Mesenchymal stem cell (in vitro differentiated cells and primary cell): ENCODE measurements at regions not wholly inside any gene's neighbourhood (a gene's known extent, or its start where the extent isn't known, plus 50 kb on each side); places are given as distances from the start of the nearest gene placed in this dataset.

Experiments used
- DNase-seq: peaks from one replicate; pipeline ENCODE4 v3.0.0-alpha.2; 2013
- H2AFZ ChIP-seq: one replicate; pipeline ENCODE4 v1.6.1; 2013; ENCODE audit warnings: low read depth, mild to moderate bottlenecking, control low read depth, inconsistent platforms, low read length, moderate library complexity
- H2AK5ac ChIP-seq: 2 replicates; pipeline ENCODE4 v1.6.1; 2013; ENCODE audit warnings: low read length, moderate library complexity, mild to moderate bottlenecking, inconsistent platforms; ENCODE audit not compliant: severe bottlenecking
- H2BK120ac ChIP-seq: one replicate; pipeline ENCODE4 v1.6.1; 2013; ENCODE audit warnings: low read depth, mild to moderate bottlenecking, inconsistent platforms, low read length, moderate library complexity
- H2BK12ac ChIP-seq, 2 experiments: one replicate each; pipeline ENCODE4 v1.6.1; 2013; ENCODE audit warnings: inconsistent platforms in 2 of 2, low read length in 2 of 2, mild to moderate bottlenecking in 2 of 2, moderate library complexity in 2 of 2, control low read depth in 1 of 2
- H2BK15ac ChIP-seq: one replicate; pipeline ENCODE4 v1.6.1; 2013; ENCODE audit warnings: mild to moderate bottlenecking, low read depth, inconsistent platforms; ENCODE audit not compliant: poor library complexity, severe bottlenecking
- H2BK5ac ChIP-seq: 2 replicates; pipeline ENCODE4 v1.6.1; 2013; ENCODE audit warnings: low read depth, mild to moderate bottlenecking, low read length, control low read depth, inconsistent platforms; ENCODE audit not compliant: poor library complexity, severe bottlenecking
- H3K14ac ChIP-seq, 2 experiments: one replicate each; pipeline ENCODE4 v1.6.1; 2013; ENCODE audit warnings: inconsistent platforms in 2 of 2, low read length in 2 of 2, control low read depth in 1 of 2, mild to moderate bottlenecking in 1 of 2, moderate library complexity in 1 of 2
- H3K18ac ChIP-seq, 2 experiments: one replicate each; pipeline ENCODE4 v1.6.1; 2013; ENCODE audit warnings: inconsistent platforms in 2 of 2, low read length in 2 of 2, control low read depth in 1 of 2, low read depth in 1 of 2, mild to moderate bottlenecking in 1 of 2
- H3K23ac ChIP-seq, 2 experiments: one replicate each; pipeline ENCODE4 v1.6.1; 2013; ENCODE audit warnings: inconsistent platforms in 2 of 2, low read length in 2 of 2, mild to moderate bottlenecking in 2 of 2, moderate library complexity in 2 of 2, control low read depth in 1 of 2
- H3K27ac ChIP-seq: 2 replicates; pipeline ENCODE4 v1.5.1; 2013; ENCODE audit warnings: mild to moderate bottlenecking, moderate library complexity, low read length, control low read depth, inconsistent platforms; ENCODE audit not compliant: poor library complexity, severe bottlenecking
- H3K27me3 ChIP-seq, 2 experiments: 2 replicates each; pipeline versions ENCODE4 v1.6.1 to v1.7.0; 2013; ENCODE audit warnings: low read length in 2 of 2, mild to moderate bottlenecking in 2 of 2, moderate library complexity in 2 of 2, control low read depth in 1 of 2, inconsistent platforms in 1 of 2; ENCODE audit not compliant: control insufficient read depth in 1 of 2, insufficient read depth in 1 of 2
- H3K36me3 ChIP-seq, 2 experiments: 2 replicates each; pipeline versions ENCODE4 v1.6.1 to v1.7.0; 2013; ENCODE audit warnings: low read length in 2 of 2, control low read depth in 1 of 2, inconsistent platforms in 1 of 2, low read depth in 1 of 2, mild to moderate bottlenecking in 1 of 2; ENCODE audit not compliant: insufficient read depth in 2 of 2, control insufficient read depth in 1 of 2
- H3K4ac ChIP-seq, 2 experiments: one replicate each; pipeline ENCODE4 v1.6.1; 2013; ENCODE audit warnings: inconsistent platforms in 2 of 2, low read length in 2 of 2, mild to moderate bottlenecking in 2 of 2, moderate library complexity in 2 of 2, control low read depth in 1 of 2, low read depth in 1 of 2
- H3K4me1 ChIP-seq: 2 replicates; pipeline ENCODE4 v1.6.1; 2013; ENCODE audit warnings: low read depth, low read length, control low read depth; ENCODE audit not compliant: control insufficient read depth, insufficient read depth
- H3K4me2 ChIP-seq: 2 replicates; pipeline ENCODE4 v1.6.1; 2013; ENCODE audit warnings: low read length, mild to moderate bottlenecking, inconsistent platforms; ENCODE audit not compliant: poor library complexity, severe bottlenecking
- H3K4me3 ChIP-seq, 2 experiments: 2 replicates each; pipeline versions ENCODE4 v1.5.1 to v1.7.0; 2013; ENCODE audit warnings: low read length in 2 of 2, mild to moderate bottlenecking in 2 of 2, control low read depth in 1 of 2, low read depth in 1 of 2; ENCODE audit not compliant: insufficient read depth in 1 of 2
- H3K79me1 ChIP-seq: replicated peaks from 2 replicates; pipeline ENCODE4 v1.6.1; 2013; ENCODE audit warnings: mild to moderate bottlenecking, control low read depth, low read length, inconsistent platforms; ENCODE audit not compliant: poor library complexity, severe bottlenecking
- H3K9ac ChIP-seq: 2 replicates; pipeline ENCODE4 v1.7.0; 2013; ENCODE audit warnings: mild to moderate bottlenecking, low read length, moderate library complexity
- H3K9me3 ChIP-seq: 2 replicates; pipeline ENCODE4 v1.7.0; 2013; ENCODE audit warnings: mild to moderate bottlenecking, low read length; ENCODE audit not compliant: control insufficient read depth
- H4K8ac ChIP-seq: one replicate; pipeline ENCODE4 v1.6.1; 2013; ENCODE audit warnings: inconsistent platforms, mild to moderate bottlenecking, low read length, moderate library complexity
- H4K91ac ChIP-seq: one replicate; pipeline ENCODE4 v1.6.1; 2013; ENCODE audit warnings: mild to moderate bottlenecking, low read length, inconsistent platforms
- WGBS: methylation state at CpG from one replicate; pipeline ENCODE4 v1.1.7; 2013; ENCODE audit warnings: mixed read lengths; 5-methylcytosine and 5-hydroxymethylcytosine counted together

- Histone ChIP-seq H3K18ac (no peak overlapping the region), H2AFZ (no peak overlapping the region), H2BK5ac (no peak overlapping the region), H3K4ac (no peak overlapping the region), H3K9ac (no peak overlapping the region), H3K23ac (no peak overlapping the region), H3K4me1 (no peaks in the 10 kb centered on the region), H3K14ac (no peak overlapping the region), H2BK120ac (no peak overlapping the region), H3K27ac (no peak overlapping the region), H3K27me3 (no peaks in the 10 kb centered on the region), H3K36me3 (no peaks in the 10 kb centered on the region), H2BK15ac (no peak overlapping the region), H3K4me3 (no peak overlapping the region), H3K9me3 (peaks cover 2% of the 10 kb centered on the region), H3K79me1 (no peaks in the 10 kb centered on the region), H4K8ac (no peak overlapping the region), H2AK5ac (no peak overlapping the region), H4K91ac (no peak overlapping the region), H2BK12ac (no peak overlapping the region), H3K4me2 (no peak overlapping the region)
- WGBS: 93% methylated on average over 1 of the region's 1 CpG
- peak; percentile 4 for DNase-seq
Observed at GRCh38 chr2:57333221-57333620, 713.4 kb upstream of the VRK2 start.

GRCh38 chr2:57343391-57344006 is 703.1 kb upstream of the VRK2 start:
- no peak overlapping the region for H2BK12ac ChIP-seq
- no peaks in the 10 kb centered on the region for H3K79me1 ChIP-seq
- no peak overlapping the region for H2AFZ ChIP-seq
- no peak overlapping the region for H3K4me3 ChIP-seq
- H3K18ac ChIP-seq: no peak overlapping the region
- no peaks in the 10 kb centered on the region for H3K36me3 ChIP-seq
- H2BK120ac ChIP-seq: no peak overlapping the region
- no peaks in the 10 kb centered on the region for H3K4me1 ChIP-seq
- whole genome bisulfite sequencing: no CpG with 5 or more reads among the region's 1 CpG
- no peak overlapping the region for H3K23ac ChIP-seq
- H3K27ac ChIP-seq: no peak overlapping the region
- no peak overlapping the region for H3K9ac ChIP-seq
- H3K14ac ChIP-seq: no peak overlapping the region
- H3K27me3 ChIP-seq: no peaks in the 10 kb centered on the region
- H2BK15ac ChIP-seq: no peak overlapping the region
- no peak overlapping the region for H3K4me2 ChIP-seq
- no peak overlapping the region for H4K91ac ChIP-seq
- no peak overlapping the region for H3K4ac ChIP-seq
- no peak overlapping the region for H4K8ac ChIP-seq
- no peak overlapping the region for H2AK5ac ChIP-seq
- no peak overlapping the region for H2BK5ac ChIP-seq
- no peak for DNase-seq
- H3K9me3 ChIP-seq: peaks cover 15% of the 10 kb centered on the region

- no peak overlapping the region for H3K14ac ChIP-seq
- no peak overlapping the region for H3K23ac ChIP-seq
- no peaks in the 10 kb centered on the region for H3K36me3 ChIP-seq
- no peak overlapping the region for H3K18ac ChIP-seq
- H3K79me1 ChIP-seq: no peaks in the 10 kb centered on the region
- no peak overlapping the region for H2BK15ac ChIP-seq
- no peak overlapping the region for H2BK5ac ChIP-seq
- peaks cover 1% of the 10 kb centered on the region for H3K4me1 ChIP-seq
- H2BK120ac ChIP-seq: no peak overlapping the region
- no peak overlapping the region for H4K8ac ChIP-seq
- H4K91ac ChIP-seq: no peak overlapping the region
- no peak overlapping the region for H3K4ac ChIP-seq
- H2BK12ac ChIP-seq: no peak overlapping the region
- no peak overlapping the region for H2AFZ ChIP-seq
- no peak overlapping the region for H3K9ac ChIP-seq
- no peak overlapping the region for H3K4me3 ChIP-seq
- no peak for DNase-seq
- H3K9me3 ChIP-seq: peaks cover 5% of the 10 kb centered on the region
- no peak overlapping the region for H3K27ac ChIP-seq
- H3K27me3 ChIP-seq: no peaks in the 10 kb centered on the region
- WGBS: 97% methylated on average over 1 of the region's 1 CpG
- H3K4me2 ChIP-seq: no peak overlapping the region
- no peak overlapping the region for H2AK5ac ChIP-seq
Observed at GRCh38 chr2:57368190-57368589, 678.4 kb upstream of the VRK2 start.

GRCh38 chr2:57370882-57371585 is 675.6 kb upstream of the VRK2 start:
- WGBS: 88% methylated on average over 2 of the region's 3 CpGs
- H3K18ac ChIP-seq: no peak overlapping the region
- DNase-seq: no peak
- no peaks in the 10 kb centered on the region for H3K79me1 ChIP-seq
- no peak overlapping the region for H2BK15ac ChIP-seq
- H3K27ac ChIP-seq: peak overlapping the region; percentile 69
- no peak overlapping the region for H3K23ac ChIP-seq
- H3K4ac ChIP-seq: no peak overlapping the region
- H2BK120ac ChIP-seq: no peak overlapping the region
- H3K4me1 ChIP-seq: peaks cover 1% of the 10 kb centered on the region
- H3K14ac ChIP-seq: no peak overlapping the region
- H3K4me2 ChIP-seq: peak overlapping the region; percentile 22
- H2BK5ac ChIP-seq: no peak overlapping the region
- no peak overlapping the region for H2BK12ac ChIP-seq
- H4K91ac ChIP-seq: no peak overlapping the region
- no peak overlapping the region for H4K8ac ChIP-seq
- no peaks in the 10 kb centered on the region for H3K9me3 ChIP-seq
- H2AFZ ChIP-seq: no peak overlapping the region
- no peak overlapping the region for H2AK5ac ChIP-seq
- H3K9ac ChIP-seq: no peak overlapping the region
- H3K36me3 ChIP-seq: no peaks in the 10 kb centered on the region
- no peaks in the 10 kb centered on the region for H3K27me3 ChIP-seq
- H3K4me3 ChIP-seq: no peak overlapping the region
